OCI-LY7 (cell line): ENCODE measurements at regions not wholly inside any gene's neighbourhood (a gene's known extent, or its start where the extent isn't known, plus 50 kb on each side); places are given as distances from the start of the nearest gene placed in this dataset.

Experiments used
- EZH2phosphoT487 ChIP-seq: fragments of 200-600 bp; sonication (generic); IDR thresholded peaks from 2 replicates; pipeline ENCODE4 v1.6.1; 2018; ENCODE audit warnings: low read depth, borderline replicate concordance, mild to moderate bottlenecking, mixed run types, antibody characterized with exemption, low read length, moderate library complexity, mixed read lengths
- TF ChIP-seq, protein P1 (sequence below): fragments of 200-600 bp; sonication (generic); conservative IDR thresholded peaks from 2 replicates; pipeline ENCODE4 v1.5.1; 2014; ENCODE audit warnings: mild to moderate bottlenecking, antibody characterized with exemption, low read length, moderate library complexity, mixed read lengths

DNA sequence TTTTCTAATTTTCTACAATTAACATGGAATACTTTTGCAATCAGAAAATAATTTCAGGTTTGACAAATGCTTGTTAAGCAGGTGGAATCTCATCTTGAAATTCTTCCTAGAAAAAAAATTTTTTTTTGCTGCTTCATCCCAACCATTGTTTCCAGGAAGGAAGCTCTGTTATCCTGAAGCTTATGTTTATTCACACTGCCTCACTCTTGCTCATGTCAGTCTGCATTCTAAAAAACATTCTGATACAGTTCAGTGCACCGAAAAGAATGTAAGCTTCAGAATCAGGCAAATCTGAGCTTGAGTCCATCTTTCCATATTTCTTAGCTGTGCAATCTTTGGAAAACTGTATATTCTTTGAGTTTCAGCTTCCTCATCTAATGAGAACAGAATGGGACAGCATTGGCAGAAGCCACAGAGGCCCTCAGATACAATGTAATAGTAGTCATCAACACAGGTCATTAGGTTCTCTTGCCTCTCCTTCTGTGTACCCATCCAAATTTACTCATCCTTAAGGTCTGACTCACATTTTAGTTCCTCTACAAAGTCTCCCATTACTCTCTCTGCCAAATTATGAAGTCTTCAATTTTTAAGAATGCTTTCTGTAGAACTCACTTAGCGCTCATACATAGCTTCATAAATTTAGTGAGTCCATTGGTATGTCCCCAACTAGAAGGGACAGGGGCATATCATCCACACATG lies 881.8 kb upstream of the NR2F2 start:
- TF ChIP-seq, protein P1, sequence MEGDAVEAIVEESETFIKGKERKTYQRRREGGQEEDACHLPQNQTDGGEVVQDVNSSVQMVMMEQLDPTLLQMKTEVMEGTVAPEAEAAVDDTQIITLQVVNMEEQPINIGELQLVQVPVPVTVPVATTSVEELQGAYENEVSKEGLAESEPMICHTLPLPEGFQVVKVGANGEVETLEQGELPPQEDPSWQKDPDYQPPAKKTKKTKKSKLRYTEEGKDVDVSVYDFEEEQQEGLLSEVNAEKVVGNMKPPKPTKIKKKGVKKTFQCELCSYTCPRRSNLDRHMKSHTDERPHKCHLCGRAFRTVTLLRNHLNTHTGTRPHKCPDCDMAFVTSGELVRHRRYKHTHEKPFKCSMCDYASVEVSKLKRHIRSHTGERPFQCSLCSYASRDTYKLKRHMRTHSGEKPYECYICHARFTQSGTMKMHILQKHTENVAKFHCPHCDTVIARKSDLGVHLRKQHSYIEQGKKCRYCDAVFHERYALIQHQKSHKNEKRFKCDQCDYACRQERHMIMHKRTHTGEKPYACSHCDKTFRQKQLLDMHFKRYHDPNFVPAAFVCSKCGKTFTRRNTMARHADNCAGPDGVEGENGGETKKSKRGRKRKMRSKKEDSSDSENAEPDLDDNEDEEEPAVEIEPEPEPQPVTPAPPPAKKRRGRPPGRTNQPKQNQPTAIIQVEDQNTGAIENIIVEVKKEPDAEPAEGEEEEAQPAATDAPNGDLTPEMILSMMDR: no peak
- TF ChIP-seq EZH2phosphoT487: no peak
